Frontal cortex (tissue), 3 donors: ENCODE measurements at regions not wholly inside any gene's neighbourhood (a gene's known extent, or its start where the extent isn't known, plus 50 kb on each side); places are given as distances from the start of the nearest gene placed in this dataset.
"Not testable (repeated sequence)": the region's sequence is repeated elsewhere in the genome, so short reads cannot be mapped to it uniquely, and the experiment has no call there.

Experiments used
- DNase-seq, 2 donors: peaks; one replicate each; pipeline ENCODE4 v3.0.0; 2012; ENCODE audit warnings: low spot score in 2 of 2
- FAIRE-seq: peaks from 2 replicates; lab custom pipeline; 2012; peaks lifted over from hg19 to GRCh38; lab: Jason Lieb, UNC
- donor health status: control.
- donor health status: control.
- donor health status: control.

- DNase-seq = no peak
- FAIRE-seq = no peak
These were observed 122.6 kb downstream of the INHBA start for GRCh38 chr7:41579961-41580935.

- FAIRE-seq = no peak
These were observed 124.2 kb downstream of the INHBA start for GRCh38 chr7:41578700-41579099.

DNA sequence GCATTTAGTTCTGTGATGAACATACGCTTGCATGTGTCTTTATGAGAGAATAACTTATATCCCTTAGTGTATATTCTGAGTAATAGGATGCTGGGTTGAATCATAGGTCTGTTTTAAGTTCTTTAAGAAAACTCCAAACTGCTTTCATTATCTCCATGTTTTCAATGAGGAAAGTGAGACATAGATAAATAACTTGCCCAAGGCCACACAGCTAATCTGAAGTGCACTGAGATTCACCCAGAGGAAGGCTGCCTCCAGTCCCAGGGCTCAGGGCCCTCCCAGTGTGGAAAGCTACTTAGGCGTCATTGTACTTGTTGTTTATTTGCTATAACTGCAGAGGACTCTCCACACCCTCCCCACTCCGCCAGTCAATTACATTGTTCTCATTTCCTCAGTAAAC, 126.7 kb downstream of the INHBA start:
- DNase-seq = no peak
- no peak for FAIRE-seq

More at GRCh38 chr7:41578700-41579099, 124.2 kb downstream of the INHBA start:
- no peak for DNase-seq

- DNase-seq = no peak
- FAIRE-seq = no peak
These were observed 128.5 kb downstream of the INHBA start for GRCh38 chr7:41574377-41574776.

DNA sequence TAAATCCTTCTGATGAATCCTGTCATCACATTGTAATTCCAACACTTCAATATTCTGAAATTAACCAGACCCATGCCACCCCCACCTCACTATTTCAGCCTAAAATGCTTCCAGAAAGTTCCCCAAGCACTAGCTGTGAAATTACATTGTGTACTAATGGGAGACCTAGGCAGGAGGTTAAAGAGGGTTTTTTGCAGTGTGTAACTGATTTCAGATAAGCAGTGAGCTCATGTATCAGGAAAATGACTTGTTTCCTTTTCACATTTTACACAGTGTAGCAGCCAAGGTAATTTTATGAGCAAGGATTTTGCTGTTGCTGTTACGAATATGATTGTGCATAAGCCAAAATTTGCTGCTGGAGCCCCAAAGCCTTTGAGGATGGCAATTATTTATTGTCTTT, 129.0 kb downstream of the INHBA start:
- DNase-seq (no peak), FAIRE-seq (no peak)

DNA sequence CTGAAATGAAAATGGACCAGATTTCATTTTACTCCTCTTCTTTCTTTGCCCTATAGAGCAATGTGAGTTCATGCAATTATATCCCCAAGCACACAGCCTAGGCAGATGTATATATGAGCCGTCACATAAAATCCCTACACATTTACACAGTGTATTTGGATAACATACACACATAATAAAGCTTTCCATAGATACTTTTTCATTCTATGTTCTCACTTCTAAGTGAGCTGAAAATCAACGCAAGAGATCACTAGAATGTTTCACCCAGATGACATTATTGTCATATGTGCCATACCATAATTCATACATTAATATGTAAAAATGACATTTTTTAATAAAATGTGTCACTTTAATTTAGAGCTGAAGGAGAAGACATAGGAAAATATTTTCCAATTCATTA, 129.4 kb downstream of the INHBA start:
- DNase-seq = no peak

GRCh38 chr7:41573015-41573414, 129.9 kb downstream of the INHBA start:
- FAIRE-seq (no peak), DNase-seq (no peak)

More for the DNA sequence above, 129.4 kb downstream of the INHBA start:
- no peak for FAIRE-seq

- FAIRE-seq (no peak), DNase-seq (no peak)
These were observed 131.3 kb downstream of the INHBA start for GRCh38 chr7:41571573-41571972.

- no peak for DNase-seq
- FAIRE-seq = no peak
These were observed 132.1 kb downstream of the INHBA start for GRCh38 chr7:41570766-41571165.

DNA sequence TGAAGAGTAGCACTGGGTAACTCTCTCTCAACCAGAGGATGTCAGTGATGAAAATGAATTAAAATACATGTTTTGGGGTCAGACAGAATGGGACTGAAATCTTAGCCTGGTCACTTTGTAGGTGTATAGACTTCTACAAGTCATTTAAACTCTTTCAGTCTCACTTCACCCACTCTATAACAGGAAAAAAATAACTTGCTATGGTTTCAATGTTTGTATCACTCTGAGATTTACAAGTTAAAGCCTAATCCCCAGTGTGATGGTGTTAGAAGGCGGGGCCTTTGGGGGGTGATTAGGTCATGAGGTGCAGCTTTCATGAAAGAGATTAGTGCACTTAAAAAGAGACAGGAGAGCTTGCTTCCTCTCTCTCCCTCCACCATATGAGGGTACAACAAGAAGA, 134.8 kb downstream of the INHBA start:
- FAIRE-seq = no peak
- DNase-seq = no peak

DNA sequence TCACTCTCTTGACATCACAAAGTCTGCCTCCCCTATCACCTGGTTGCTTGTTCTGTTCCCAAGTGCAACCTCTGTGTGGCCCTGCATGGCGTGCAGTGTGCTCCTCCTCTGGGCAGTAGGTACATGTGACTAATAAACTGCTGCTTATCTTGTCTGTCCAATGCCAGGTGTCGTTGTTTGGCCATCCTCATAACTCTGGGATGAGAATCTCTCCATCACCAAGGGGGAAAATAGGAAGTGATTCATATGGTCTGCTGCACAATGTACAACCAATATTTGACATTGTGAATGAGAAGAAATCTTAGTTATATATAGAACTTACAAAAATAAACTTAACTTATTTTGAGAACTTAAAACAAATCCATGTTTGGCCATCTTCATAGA, 135.2 kb downstream of the INHBA start:
- DNase-seq (no peak), FAIRE-seq (no peak)

DNA sequence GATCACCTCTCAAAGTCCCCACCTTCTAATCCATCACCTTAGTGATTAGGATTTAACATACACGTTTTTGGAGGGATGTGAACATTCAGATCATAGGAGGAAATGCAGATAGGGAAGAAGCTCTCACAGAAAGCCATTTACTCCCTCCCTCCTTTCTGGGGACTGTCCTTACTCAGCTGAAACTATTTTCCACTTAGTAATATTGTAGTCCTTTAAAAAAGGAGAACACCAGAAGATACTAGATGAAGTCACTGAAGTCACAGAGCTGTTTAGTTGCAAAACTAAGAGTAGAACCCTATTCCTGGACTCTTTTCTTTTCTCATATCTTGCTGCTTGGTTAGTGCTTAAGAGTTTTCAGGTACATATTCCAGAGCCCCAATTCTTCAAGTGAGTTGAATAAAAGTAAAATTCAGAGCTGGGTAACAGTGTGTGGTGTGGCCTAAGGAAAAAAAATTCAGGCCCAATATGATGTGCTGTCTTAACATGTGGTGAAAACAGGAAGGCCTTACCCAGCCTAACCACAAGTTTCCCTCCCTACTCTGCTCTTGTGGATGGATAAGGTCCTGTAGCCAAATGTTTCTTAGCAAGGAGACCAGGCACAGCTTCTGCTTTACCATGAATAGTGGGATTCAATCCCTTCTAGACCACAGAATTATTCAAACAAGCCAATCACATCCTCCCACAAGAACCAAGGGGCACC, 135.7 kb downstream of the INHBA start:
- DNase-seq (no peak), FAIRE-seq (no peak)

- FAIRE-seq (no peak), DNase-seq (no peak)
These were observed 136.3 kb downstream of the INHBA start for GRCh38 chr7:41566581-41566980.

DNA sequence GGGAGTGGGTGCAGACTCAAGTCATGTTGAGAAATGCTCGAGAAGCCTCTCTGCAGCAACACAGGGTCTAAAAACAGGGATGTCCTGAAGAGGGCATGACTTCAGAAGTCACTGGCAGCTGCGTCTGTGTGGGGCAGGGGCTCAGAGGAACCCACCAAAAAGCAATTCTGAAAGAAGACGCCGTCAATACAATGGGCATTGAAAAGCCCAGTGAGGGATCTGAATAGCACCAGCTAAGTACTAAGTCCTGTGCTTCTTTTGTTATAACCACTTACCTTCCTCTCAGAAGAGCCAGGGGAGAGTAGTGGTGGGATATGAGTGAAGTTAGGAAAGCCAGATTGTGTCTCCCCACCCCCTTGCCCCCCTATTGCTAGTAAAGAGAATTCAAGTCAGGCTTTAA, 137.2 kb downstream of the INHBA start:
- DNase-seq (no peak), FAIRE-seq (no peak)

DNA sequence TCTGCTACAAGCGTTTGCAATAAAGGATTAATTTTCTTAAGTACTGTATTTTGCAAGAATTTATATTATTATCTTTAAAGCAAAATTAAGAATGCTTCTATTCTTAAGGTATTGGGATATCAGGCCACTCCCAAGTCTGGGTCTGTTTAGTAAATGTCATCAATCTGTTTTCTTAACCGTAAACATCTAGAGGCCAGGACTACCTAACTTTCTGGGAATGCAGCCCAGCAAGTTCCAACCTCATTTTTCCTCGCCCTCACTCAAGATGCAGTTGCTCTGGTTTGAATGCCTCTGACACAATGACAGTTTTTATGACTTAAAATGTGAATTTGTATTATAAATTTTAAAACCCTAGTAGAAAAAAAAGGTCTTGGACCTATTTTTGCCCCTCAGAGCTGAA, 143.5 kb downstream of the INHBA start:
- FAIRE-seq (no peak), DNase-seq (no peak)

DNA sequence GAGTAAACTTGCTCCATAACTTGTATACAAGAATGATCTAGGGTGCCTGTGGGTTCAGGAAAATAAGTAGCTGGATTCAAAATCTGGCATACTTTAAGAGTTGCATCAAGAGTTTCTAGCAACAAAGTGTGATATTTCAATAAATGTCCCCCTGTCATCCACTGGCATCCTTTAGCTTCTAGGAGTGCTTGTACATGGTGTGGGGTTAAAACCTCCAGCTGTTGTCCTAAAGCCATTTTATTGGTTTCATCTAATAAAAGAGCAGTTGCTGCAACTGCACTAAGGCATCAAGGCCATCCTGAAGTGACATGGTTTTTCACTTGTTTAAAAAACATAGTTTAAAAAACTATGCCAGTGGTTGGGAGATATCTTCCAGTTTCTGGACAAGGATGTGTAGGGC, 148.4 kb downstream of the INHBA start:
- FAIRE-seq (no peak), DNase-seq (no peak)

DNA sequence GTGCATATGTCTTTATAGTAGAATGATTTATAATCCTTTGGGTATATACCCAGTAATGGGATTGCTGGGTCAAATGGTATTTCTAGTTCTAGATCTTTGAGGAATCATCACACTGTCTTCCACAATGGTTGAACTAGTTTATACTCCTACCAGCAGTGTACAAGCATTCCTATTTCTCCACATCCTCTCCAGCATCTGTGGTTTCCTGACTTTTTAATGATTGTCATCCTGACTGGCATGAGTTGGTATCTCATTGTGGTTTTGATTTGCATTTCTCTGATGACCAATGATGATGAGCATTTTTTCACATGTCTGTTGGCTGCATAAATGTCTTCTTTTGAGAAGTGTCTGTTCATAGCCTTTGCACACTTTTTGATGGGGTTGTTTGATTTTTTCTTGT, 152.8 kb downstream of the INHBA start:
- not testable (repeated sequence) for FAIRE-seq, DNase-seq

GRCh38 chr7:41544241-41544640, 158.6 kb downstream of the INHBA start:
- FAIRE-seq (no peak), DNase-seq (no peak)

DNA sequence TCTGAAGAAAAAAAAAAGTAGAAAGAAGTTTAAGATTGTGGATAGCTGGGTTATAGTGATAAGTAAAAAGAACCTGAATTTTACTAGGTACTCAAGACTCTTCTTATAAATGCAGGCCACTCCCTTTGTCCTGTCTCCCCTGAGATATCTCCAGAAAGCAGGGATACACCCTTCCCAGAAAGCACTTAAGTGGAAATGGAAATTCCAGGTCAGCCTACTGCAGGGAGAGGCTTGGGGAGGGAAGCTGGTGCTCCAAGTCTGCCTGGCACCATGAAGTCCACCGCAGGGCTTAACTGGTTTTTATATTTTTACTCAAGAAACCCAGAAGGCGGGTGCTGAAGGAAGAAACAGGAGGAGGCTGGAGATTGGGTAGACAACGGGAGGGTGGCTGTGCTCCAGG, 162.3 kb downstream of the INHBA start:
- no peak for DNase-seq
- FAIRE-seq = no peak

DNA sequence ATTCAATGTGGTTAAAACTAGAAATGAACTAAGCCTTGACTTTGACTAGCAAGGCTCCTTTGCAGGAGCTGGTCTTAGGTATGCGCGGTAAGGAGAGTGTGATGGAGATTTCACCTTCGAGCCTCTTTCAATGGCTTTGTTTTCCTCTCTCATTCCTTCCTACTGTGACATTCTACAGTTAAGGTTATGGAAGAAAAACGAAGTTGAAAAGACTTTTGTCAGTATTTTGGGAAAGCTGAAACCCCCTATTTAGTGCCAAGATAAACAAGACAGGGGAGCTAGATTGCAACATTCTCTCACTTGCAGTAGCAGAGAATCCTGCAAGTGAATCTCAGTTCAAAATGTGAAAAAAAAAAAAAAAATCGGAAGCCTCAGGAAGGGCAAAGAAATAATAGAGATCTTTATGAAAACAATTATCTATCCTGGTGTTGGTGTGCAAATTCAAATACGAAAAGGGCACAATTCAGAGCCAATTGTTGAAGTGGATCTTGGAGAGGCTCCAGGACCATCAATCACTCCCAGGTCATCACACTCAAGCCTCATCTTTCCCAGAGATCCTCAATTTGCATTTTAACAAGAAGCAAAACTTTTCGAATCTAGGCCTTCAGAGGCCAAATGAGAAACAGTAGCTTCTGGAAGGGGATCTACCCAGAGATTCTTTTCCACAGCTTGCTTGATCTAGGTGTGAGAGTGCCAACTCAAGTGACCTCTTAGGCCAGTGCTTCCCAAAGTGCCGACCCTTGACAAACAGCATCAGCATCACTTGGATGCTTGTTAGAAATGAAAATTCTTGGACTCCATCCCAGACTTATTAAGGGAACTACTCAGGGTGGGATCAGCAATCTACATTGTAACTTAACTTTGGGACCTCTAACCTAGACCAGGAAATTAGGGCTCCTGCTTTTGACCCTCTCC, 163.8 kb downstream of the INHBA start:
- FAIRE-seq (no peak), DNase-seq (no peak)
